ENCODE measurements at regions not wholly inside any gene's neighbourhood (a gene's known extent, or its start where the extent isn't known, plus 50 kb on each side); places are given as distances from the start of the nearest gene placed in this dataset.
A peak's percentile ranks its signal among the peaks of the same experiment; 100 is the strongest.

DNA sequence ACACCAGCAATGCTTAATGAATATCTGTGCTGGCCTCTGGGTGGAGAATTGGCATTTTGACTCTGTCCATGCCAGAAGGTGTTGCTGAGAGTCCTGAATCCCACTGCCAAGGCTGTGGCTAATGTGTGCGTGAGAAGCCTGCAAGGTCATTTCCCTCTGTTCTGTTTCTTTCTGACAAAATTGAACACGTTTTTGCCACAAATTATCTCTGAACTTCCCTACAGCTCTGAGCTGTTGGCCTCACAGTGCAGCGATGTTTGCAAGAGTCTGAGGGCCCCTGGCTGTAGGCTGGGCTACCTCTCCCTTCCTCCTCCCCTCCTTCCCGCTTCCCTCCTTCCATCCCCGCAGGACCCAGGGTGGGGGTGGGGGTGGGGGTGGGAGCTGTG lies 154.1 kb upstream of the HS6ST1 start:
- H3K27ac ChIP-seq: no peak overlapping the region
- ATAC-seq (peak in 3 of 4 donors; percentile 19 to 37 (median 28)), DNase-seq (no peak)
- peak overlapping the region in 1 of 3 donors; percentile 7 for H3K4me3 ChIP-seq
- no peaks in the 10 kb centered on the region for H3K27me3 ChIP-seq
- intact Hi-C loops (cut with DNase I): no loop called here
- no peaks in the 10 kb centered on the region for H3K4me1 ChIP-seq
- TF ChIP-seq POLR2A (IDR thresholded peaks at IDR 0.05): no peak
- TF ChIP-seq, protein P1, sequence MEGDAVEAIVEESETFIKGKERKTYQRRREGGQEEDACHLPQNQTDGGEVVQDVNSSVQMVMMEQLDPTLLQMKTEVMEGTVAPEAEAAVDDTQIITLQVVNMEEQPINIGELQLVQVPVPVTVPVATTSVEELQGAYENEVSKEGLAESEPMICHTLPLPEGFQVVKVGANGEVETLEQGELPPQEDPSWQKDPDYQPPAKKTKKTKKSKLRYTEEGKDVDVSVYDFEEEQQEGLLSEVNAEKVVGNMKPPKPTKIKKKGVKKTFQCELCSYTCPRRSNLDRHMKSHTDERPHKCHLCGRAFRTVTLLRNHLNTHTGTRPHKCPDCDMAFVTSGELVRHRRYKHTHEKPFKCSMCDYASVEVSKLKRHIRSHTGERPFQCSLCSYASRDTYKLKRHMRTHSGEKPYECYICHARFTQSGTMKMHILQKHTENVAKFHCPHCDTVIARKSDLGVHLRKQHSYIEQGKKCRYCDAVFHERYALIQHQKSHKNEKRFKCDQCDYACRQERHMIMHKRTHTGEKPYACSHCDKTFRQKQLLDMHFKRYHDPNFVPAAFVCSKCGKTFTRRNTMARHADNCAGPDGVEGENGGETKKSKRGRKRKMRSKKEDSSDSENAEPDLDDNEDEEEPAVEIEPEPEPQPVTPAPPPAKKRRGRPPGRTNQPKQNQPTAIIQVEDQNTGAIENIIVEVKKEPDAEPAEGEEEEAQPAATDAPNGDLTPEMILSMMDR (IDR thresholded peaks at IDR 0.05): no peak
- no peaks in the 10 kb centered on the region for H3K36me3 ChIP-seq
- peaks cover 0 to 4% (median 0%) of the 10 kb centered on the region in 4 donors for H3K9me3 ChIP-seq
- 40% methylated on average over 3 of the region's 5 CpGs for WGBS (ENCODE audit: insufficient coverage, low coverage, low lambda C conversion rate, missing lambda C conversion rate)

DNA sequence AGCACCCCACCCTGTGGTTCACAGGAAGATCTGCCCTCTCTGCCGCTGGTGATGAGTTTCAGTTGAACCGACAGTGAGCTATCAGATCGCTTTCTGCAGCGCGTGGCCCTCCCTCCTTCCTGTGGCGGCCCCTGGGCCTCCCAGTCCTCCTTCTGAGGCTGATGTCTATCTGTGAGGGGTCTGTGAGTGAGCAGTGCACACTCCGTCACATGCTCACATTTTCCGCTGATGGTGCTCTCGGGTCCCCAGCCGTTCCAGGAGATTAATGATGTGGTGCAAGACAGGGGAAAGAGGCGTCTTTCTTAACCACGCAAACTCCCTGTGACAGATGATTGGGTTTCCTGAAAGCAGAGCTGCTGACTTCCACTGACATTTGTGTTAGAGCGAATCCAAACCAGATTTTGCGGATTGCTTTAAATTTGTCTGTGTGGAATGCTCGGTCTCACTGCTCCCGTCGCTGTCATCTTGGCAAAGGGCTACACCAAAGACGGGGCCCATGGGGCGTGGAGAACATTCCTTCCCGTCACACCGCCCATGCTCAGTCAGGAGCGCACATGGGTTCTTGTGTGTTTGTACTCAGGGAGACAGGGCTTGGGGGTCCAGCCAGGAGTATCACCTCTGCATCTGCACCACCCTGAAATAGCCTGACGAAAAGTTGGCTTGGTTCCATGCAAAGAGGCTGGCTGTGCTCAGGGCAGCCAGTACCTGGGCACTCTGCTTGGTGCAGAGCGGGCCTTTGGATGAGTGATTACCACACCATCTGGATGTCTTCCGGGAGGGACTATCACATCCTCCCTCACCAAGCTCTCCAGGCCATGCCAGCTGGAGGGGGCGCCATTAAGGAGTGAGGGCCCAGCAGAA lies 154.7 kb upstream of the HS6ST1 start:
- Histone ChIP-seq H3K27me3 (no peaks in the 10 kb centered on the region), H3K36me3 (no peaks in the 10 kb centered on the region), H3K4me1 (no peaks in the 10 kb centered on the region), H3K27ac (no peak overlapping the region), H3K9me3 (peaks cover 0 to 4% (median 0%) of the 10 kb centered on the region in 4 donors), H3K4me3 (peak overlapping the region in 1 of 3 donors; percentile 7)
- TF ChIP-seq, protein P1 (IDR thresholded peaks at IDR 0.05): no peak
- TF ChIP-seq POLR2A (IDR thresholded peaks at IDR 0.05): no peak
- intact Hi-C loops (cut with DNase I): no loop called here
- DNase-seq (peak in 1 of 3 donors; percentile 39), ATAC-seq (peak; percentile 32 to 51 (median 50))
- 35% methylated on average over 10 of the region's 26 CpGs for WGBS (ENCODE audit: insufficient coverage, low coverage, low lambda C conversion rate, missing lambda C conversion rate)

DNA sequence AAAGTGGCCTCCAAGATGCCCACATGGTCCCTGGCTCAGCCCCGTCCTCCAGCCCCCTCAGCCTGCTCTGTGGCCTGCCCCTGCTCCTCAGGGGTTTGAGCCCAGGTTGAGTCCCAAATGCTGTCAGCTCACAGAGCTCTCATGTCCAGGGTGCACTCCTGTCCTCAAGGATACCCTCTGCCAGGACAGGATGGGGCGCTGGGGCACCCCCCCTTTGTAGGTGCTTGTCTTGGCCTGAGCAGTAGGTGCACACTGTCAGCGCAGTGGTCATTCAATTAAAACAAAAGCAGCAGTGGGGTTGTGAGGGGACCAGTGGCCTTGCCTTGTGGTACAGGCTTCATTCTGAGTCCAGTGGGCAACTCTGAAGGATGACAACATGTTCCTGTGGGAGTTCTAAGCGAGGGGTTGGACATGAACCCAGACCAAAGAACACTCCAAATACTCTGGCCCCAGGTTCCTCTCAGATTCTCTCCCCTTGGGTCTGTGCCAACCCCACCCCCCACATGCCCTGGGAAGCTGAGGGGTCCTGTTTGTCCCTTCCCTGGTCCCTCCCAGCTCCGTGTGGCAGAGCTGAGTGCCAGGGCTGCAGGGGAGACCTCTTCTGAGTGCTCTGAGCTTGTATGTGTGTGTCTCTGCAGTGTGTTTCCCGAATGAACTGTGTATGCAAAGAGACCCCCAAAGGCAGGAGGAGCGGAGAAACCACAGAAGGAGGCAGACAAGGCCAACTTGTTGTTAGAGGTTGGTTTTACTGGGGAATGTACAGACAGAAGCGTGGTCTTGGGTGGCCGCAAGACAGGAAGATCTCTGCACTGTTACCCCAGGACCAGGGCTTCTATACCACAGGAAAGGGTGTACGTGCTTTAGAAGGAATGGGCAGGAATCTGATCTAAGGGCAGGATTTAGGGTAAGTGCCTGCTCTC lies 155.6 kb upstream of the HS6ST1 start:
- no peak for TF ChIP-seq POLR2A (IDR thresholded peaks at IDR 0.05)
- TF ChIP-seq, protein P1 (IDR thresholded peaks at IDR 0.05): no peak
- ATAC-seq (no peak), DNase-seq (peak in 1 of 3 donors; percentile 37)
- 71% methylated on average over 5 of the region's 10 CpGs for WGBS (ENCODE audit: insufficient coverage, low coverage, low lambda C conversion rate, missing lambda C conversion rate)
- no peak overlapping the region for H3K4me3 ChIP-seq
- H3K27me3 ChIP-seq: no peaks in the 10 kb centered on the region
- no peak overlapping the region for H3K27ac ChIP-seq
- no peaks in the 10 kb centered on the region for H3K4me1 ChIP-seq
- intact Hi-C loops (cut with DNase I): no loop called here
- H3K9me3 ChIP-seq: peaks cover 0 to 2% (median 0%) of the 10 kb centered on the region in 4 donors
- no peaks in the 10 kb centered on the region for H3K36me3 ChIP-seq

DNA sequence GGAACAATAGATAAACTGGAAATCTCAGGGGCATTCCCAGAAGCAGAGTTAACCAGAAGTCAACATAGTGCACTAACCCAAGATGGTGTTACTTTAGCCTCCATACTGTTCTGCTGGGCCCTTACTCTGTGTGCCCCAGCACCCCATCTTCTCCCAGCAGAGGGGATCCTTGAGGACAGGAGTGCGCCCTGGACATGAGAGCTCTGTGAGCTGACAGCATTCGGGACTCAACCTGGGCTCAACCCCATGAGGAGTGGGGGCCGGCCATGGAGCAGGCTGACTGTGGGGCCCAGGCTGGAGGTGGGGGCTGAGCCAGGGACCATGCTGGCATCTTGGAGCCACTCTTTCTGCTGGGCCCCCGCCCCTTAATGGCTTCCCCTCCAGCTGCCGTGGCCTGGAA lies 156.3 kb upstream of the HS6ST1 start:
- WGBS (ENCODE audit: insufficient coverage, low coverage, low lambda C conversion rate, missing lambda C conversion rate): no CpG with 5 or more reads among the region's 5 CpGs
- H3K4me3 ChIP-seq: no peak overlapping the region
- peak in 1 of 3 donors; percentile 39 for DNase-seq
- no peaks in the 10 kb centered on the region for H3K4me1 ChIP-seq
- peak in 1 of 4 donors; percentile 25 for ATAC-seq
- intact Hi-C loops (cut with DNase I): no loop called here
- no peaks in the 10 kb centered on the region for H3K36me3 ChIP-seq
- no peaks in the 10 kb centered on the region for H3K9me3 ChIP-seq
- H3K27me3 ChIP-seq: no peaks in the 10 kb centered on the region
- TF ChIP-seq POLR2A (IDR thresholded peaks at IDR 0.05): no peak
- TF ChIP-seq, protein P1 (IDR thresholded peaks at IDR 0.05): no peak
- no peak overlapping the region for H3K27ac ChIP-seq

Measured in right lobe of liver (tissue), 6 donors.